CD4-positive, alpha-beta memory T cell (primary cell): ENCODE measurements at regions not wholly inside any gene's neighbourhood (a gene's known extent, or its start where the extent isn't known, plus 50 kb on each side); places are given as distances from the start of the nearest gene placed in this dataset.
"Not testable (repeated sequence)": the region's sequence is repeated elsewhere in the genome, so short reads cannot be mapped to it uniquely, and the experiment has no call there.

Source experiments
- CTCF ChIA-PET: fragments of 350-600 bp; sonication (Branson Sonifier 250); formaldehyde crosslinking; loops from one replicate; lab custom pipeline; 2021; ENCODE audit warnings: inconsistent platforms; ENCODE audit not compliant: partially characterized antibody; lab: Charles Lee
- POLR2A ChIA-PET: fragments of 350-600 bp; sonication (Branson Sonifier 250); formaldehyde crosslinking; loops from one replicate; lab custom pipeline; 2021; ENCODE audit not compliant: partially characterized antibody; lab: Charles Lee
- DNase-seq, 5 donors: peaks; one replicate each; pipeline versions ENCODE4 v3.0.0 to v3.0.0-alpha.2; 2020 to 2022; ENCODE audit warnings: mixed read lengths in 1 of 5
- H3K27ac ChIP-seq: one replicate; pipeline ENCODE4 v1.7.0; 2013; ENCODE audit warnings: low read depth, low read length
- H3K27me3 ChIP-seq: 2 replicates; pipeline ENCODE4 v1.7.0; 2013; ENCODE audit warnings: mild to moderate bottlenecking, low read length, moderate library complexity; ENCODE audit not compliant: insufficient read depth
- H3K36me3 ChIP-seq: 2 replicates; pipeline ENCODE4 v1.7.0; 2013; ENCODE audit warnings: mild to moderate bottlenecking, low read length, moderate library complexity; ENCODE audit not compliant: insufficient read depth
- H3K4me1 ChIP-seq: 2 replicates; pipeline ENCODE4 v1.7.0; 2013; ENCODE audit warnings: mild to moderate bottlenecking, low read length, moderate library complexity; ENCODE audit not compliant: insufficient read depth
- H3K4me3 ChIP-seq, 2 donors: one replicate each; pipeline ENCODE4 v1.7.0; 2013; ENCODE audit warnings: low read length in 2 of 2, mild to moderate bottlenecking in 1 of 2
- H3K9me3 ChIP-seq, 2 donors: one replicate each; pipeline ENCODE4 v1.7.0; 2013; ENCODE audit warnings: low read length in 2 of 2, control low read depth in 1 of 2; ENCODE audit not compliant: control insufficient read depth in 1 of 2
- H3K27ac Mint-ChIP-seq, 7 donors: one replicate each; pipeline ENCODE4 v1.8.0; 2020 to 2021; ENCODE audit warnings: mixed read lengths in 7 of 7, mild to moderate bottlenecking in 6 of 7, inconsistent platforms in 3 of 7, moderate library complexity in 3 of 7
- H3K27me3 Mint-ChIP-seq, 2 donors: one replicate each; pipeline ENCODE4 v1.8.0; 2020 to 2021; ENCODE audit warnings: mixed read lengths in 2 of 2
- H3K36me3 Mint-ChIP-seq, 2 donors: one replicate each; pipeline ENCODE4 v1.8.0; 2020 to 2021; ENCODE audit warnings: mixed read lengths in 2 of 2, inconsistent platforms in 1 of 2, mild to moderate bottlenecking in 1 of 2
- H3K4me1 Mint-ChIP-seq, 4 donors: one replicate each; pipeline ENCODE4 v1.8.0; 2020 to 2021; ENCODE audit warnings: mixed read lengths in 4 of 4, mild to moderate bottlenecking in 1 of 4
- H3K4me3 Mint-ChIP-seq, 8 donors: one replicate each; pipeline ENCODE4 v1.8.0; 2020 to 2021; ENCODE audit warnings: mixed read lengths in 8 of 8, mild to moderate bottlenecking in 7 of 8, moderate library complexity in 6 of 8, inconsistent platforms in 3 of 8
- H3K9me3 Mint-ChIP-seq, 8 donors: one replicate each; pipeline ENCODE4 v1.8.0; 2020 to 2021; ENCODE audit warnings: mixed read lengths in 8 of 8, mild to moderate bottlenecking in 5 of 8, inconsistent platforms in 3 of 8, moderate library complexity in 1 of 8
- intact Hi-C: fragments of 100-400 bp; cut with micrococcal nuclease; formaldehyde crosslinking; loops from one replicate; pipeline ENCODE4 v1.15.1; 2023

DNA sequence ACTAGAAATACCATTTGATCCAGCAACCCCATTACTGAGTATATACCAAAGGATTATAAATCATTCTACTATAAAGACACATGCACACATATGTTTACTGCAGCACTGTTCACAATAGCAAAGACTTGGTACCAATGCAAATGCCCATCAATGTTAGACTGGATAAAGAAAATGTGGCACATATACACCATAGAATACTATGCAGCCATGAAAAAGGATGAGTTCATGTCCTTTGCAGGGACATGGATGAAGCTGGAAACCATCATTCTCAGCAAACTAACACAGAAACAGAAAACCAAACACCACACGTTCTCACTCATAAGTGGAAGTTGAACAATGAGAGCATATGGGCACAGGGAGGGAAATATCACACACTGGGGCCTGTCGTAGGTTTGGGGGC lies 106.0 kb downstream of the SPATA18 start:
- DNase-seq, H3K36me3 Mint-ChIP-seq, intact Hi-C loops, H3K4me1 ChIP-seq, H3K36me3 ChIP-seq, H3K27me3 ChIP-seq, CTCF ChIA-PET, H3K4me3 Mint-ChIP-seq, POLR2A ChIA-PET, H3K4me1 Mint-ChIP-seq, H3K27ac ChIP-seq, H3K27me3 Mint-ChIP-seq, H3K4me3 ChIP-seq, H3K27ac Mint-ChIP-seq, H3K9me3 ChIP-seq: not testable (repeated sequence)
- peaks cover 0 to 20% (median 7%) of the 10 kb centered on the region in 8 donors for H3K9me3 Mint-ChIP-seq

DNA sequence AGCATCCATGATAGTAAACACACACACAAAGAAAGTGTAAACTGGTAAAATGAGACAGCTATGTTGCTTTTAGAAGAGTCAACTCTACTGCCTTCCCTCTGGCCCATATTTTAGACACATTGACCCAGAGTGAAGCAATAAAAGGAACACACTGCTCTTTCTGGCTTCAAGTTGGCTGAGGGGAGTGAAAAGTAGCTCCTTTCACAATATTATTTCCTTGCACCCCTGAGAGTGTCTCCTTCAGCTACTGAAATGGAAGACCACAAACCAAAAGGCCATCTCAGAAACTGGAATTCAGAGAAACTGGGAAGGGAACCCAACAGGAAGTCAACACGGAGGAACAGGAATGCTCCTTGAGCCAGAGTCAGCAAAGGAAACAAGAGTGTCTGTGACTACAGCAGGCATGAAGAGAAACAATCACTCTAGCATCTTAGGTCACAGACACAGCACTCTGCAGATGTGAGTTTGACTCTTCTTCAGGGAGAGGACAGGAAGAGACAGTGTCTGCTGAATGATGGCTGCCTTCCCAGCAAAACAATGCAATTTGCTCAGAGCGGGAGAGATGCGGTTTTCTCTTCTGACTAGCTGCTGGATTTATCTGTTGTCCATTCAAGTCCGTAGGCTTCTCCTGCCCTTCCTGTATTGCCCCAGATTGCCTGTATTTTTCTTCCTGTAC lies 106.7 kb downstream of the SPATA18 start:
- no peaks in the 10 kb centered on the region for H3K36me3 Mint-ChIP-seq
- Histone ChIP-seq H3K9me3 (no peaks in the 10 kb centered on the region), H3K4me1 (no peaks in the 10 kb centered on the region), H3K27ac (no peak overlapping the region), H3K36me3 (no peaks in the 10 kb centered on the region), H3K4me3 (no peak overlapping the region), H3K27me3 (no peaks in the 10 kb centered on the region)
- H3K9me3 Mint-ChIP-seq: peaks cover 0 to 20% (median 6%) of the 10 kb centered on the region in 8 donors
- H3K4me3 Mint-ChIP-seq: no peak overlapping the region
- intact Hi-C loops: no loop called here
- H3K4me1 Mint-ChIP-seq: no peaks in the 10 kb centered on the region
- ChIA-PET CTCF (no interaction called here), POLR2A (no interaction called here)
- H3K27me3 Mint-ChIP-seq: no peaks in the 10 kb centered on the region
- DNase-seq: no peak
- H3K27ac Mint-ChIP-seq: no peak overlapping the region

DNA sequence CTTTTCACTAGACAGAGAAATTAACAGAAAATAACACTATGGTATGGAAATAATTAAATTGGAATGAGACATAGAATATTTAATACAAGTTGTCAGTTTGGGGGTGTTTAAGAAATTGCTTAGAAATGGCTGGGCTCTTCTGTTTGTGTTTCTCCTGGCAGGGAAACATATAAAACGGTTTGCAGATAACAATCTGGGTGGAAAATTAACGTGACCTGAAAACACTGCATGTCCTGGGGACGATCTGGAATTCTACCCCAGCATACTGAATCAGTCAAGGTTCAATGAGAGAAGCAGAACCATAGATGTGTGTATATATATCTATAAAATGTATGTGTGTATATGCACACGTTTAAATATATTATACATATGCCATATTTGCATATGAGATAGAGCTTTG lies 109.8 kb downstream of the SPATA18 start:
- H3K27ac ChIP-seq: no peak overlapping the region
- Mint-ChIP-seq H3K27ac (no peak overlapping the region), H3K4me1 (no peaks in the 10 kb centered on the region), H3K36me3 (no peaks in the 10 kb centered on the region), H3K9me3 (peaks cover 0 to 11% (median 4%) of the 10 kb centered on the region in 8 donors), H3K4me3 (no peak overlapping the region), H3K27me3 (no peaks in the 10 kb centered on the region)
- no peaks in the 10 kb centered on the region for H3K36me3 ChIP-seq
- H3K9me3 ChIP-seq: no peaks in the 10 kb centered on the region
- no peak overlapping the region for H3K4me3 ChIP-seq
- POLR2A ChIA-PET: no interaction called here
- intact Hi-C loops: no loop called here
- no peaks in the 10 kb centered on the region for H3K27me3 ChIP-seq
- no peak for DNase-seq
- H3K4me1 ChIP-seq: no peaks in the 10 kb centered on the region
- CTCF ChIA-PET: no interaction called here

DNA sequence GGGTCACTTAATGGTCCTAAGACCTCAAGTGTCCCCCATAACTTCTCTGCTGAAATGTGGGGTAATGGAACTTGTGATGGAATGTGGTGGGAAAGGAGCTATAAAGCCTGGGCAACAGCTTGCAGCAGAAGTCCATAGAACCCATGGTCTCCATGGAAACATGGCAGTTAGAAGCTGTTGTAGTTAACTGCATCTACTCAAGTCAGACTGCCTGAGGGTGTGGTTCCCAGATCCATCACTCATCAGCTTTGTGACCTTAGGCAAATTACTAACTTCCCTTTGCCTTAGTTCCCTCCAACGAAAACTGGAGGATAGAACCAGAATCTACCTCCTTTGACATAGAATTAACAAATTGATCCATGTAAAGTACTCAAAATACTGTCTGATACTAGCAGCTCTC lies 113.0 kb downstream of the SPATA18 start:
- CTCF ChIA-PET: no interaction called here
- POLR2A ChIA-PET: no interaction called here
- no peaks in the 10 kb centered on the region for H3K9me3 ChIP-seq
- Mint-ChIP-seq H3K27me3 (no peaks in the 10 kb centered on the region), H3K36me3 (no peaks in the 10 kb centered on the region), H3K4me3 (no peak overlapping the region), H3K4me1 (no peaks in the 10 kb centered on the region), H3K9me3 (peaks cover 0 to 13% (median 6%) of the 10 kb centered on the region in 8 donors), H3K27ac (no peak overlapping the region)
- no peak overlapping the region for H3K27ac ChIP-seq
- DNase-seq: no peak
- no peaks in the 10 kb centered on the region for H3K4me1 ChIP-seq
- H3K36me3 ChIP-seq: no peaks in the 10 kb centered on the region
- H3K4me3 ChIP-seq: no peak overlapping the region
- H3K27me3 ChIP-seq: no peaks in the 10 kb centered on the region
- intact Hi-C loops: no loop called here

DNA sequence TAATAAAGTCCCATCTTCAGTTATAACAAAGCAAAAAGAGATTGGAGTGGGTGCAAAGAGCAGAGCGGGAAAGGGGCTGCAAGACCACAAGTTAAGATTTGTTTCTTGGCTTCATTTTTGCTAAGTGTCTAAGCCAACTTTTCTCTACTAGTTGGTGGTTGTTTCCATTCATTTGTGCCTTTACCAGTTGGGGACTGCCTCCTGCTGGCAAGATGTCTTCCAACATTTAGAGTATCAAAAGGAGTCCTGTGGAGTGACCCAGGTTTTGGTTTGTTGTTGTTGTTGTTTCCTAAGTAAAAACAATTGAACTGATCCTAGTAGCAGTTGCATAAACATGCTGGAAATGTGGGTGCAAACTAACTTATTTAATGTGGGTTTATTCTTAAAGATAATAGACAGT lies 121.1 kb downstream of the SPATA18 start:
- ChIA-PET CTCF (no interaction called here), POLR2A (no interaction called here)
- intact Hi-C loops: no loop called here
- Mint-ChIP-seq H3K27ac (no peak overlapping the region), H3K27me3 (no peaks in the 10 kb centered on the region), H3K9me3 (peaks cover 0 to 7% (median 2%) of the 10 kb centered on the region in 8 donors), H3K4me3 (no peak overlapping the region), H3K36me3 (no peaks in the 10 kb centered on the region), H3K4me1 (no peaks in the 10 kb centered on the region)
- Histone ChIP-seq H3K4me1 (no peaks in the 10 kb centered on the region), H3K4me3 (no peak overlapping the region), H3K27me3 (no peaks in the 10 kb centered on the region), H3K36me3 (no peaks in the 10 kb centered on the region), H3K9me3 (no peaks in the 10 kb centered on the region), H3K27ac (no peak overlapping the region)
- DNase-seq: no peak

DNA sequence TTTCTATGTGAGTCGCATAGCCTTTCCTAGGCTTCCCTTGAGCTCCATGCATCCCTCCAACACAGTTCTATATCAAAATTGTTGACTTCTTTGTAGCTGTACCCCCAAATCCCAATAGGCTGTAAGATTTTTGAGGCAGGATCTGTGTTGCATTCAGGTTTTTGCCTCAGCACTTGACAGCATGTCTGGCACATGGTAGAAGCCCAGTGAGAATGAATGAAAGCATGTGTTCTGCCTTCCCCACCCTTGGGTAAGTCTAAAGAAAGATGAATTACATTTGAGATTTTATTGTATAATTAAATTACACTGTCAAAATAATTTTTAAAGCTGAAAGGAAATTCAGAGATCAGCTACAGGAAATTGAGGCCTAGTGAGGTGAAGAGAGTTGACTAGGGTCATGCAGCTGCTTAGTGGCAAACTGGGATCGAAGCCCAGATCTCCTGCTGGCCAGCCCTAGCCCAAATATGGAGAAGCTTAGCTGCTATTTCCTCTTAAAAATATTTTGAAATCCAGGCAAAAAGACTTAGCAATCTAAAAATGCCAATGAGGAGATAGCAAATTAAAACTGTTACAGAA lies 122.5 kb downstream of the SPATA18 start:
- H3K36me3 ChIP-seq: no peaks in the 10 kb centered on the region
- no peak for DNase-seq
- H3K27ac ChIP-seq: no peak overlapping the region
- no peaks in the 10 kb centered on the region for H3K9me3 ChIP-seq
- H3K4me3 Mint-ChIP-seq: no peak overlapping the region
- no peaks in the 10 kb centered on the region for H3K4me1 Mint-ChIP-seq
- intact Hi-C loops: no loop called here
- no peak overlapping the region for H3K27ac Mint-ChIP-seq
- ChIA-PET CTCF (no interaction called here), POLR2A (no interaction called here)
- peaks cover 0 to 10% (median under 1%) of the 10 kb centered on the region in 8 donors for H3K9me3 Mint-ChIP-seq
- H3K27me3 Mint-ChIP-seq: no peaks in the 10 kb centered on the region
- no peaks in the 10 kb centered on the region for H3K27me3 ChIP-seq
- no peaks in the 10 kb centered on the region for H3K36me3 Mint-ChIP-seq
- no peaks in the 10 kb centered on the region for H3K4me1 ChIP-seq
- no peak overlapping the region for H3K4me3 ChIP-seq

DNA sequence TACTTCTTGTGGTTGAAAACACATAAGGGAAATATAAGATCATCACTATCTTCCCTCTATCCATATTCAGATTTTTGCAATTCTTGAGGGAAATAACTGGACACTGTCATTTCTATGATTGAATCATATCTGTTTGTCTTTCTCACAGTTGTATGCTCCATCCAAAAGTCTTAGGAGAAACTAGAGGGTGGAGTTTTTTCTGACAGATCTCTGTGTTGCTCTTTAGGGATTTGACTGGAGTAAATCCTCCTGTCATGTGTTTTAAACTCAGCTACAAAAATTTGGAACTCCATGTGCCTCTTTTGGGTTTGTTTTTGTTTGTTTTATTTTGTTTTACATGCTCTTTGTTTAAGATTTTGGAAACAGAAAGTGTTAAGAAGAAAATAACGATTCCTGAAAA lies 136.5 kb downstream of the SPATA18 start:
- Histone ChIP-seq H3K9me3 (no peaks in the 10 kb centered on the region), H3K4me3 (no peak overlapping the region), H3K36me3 (no peaks in the 10 kb centered on the region), H3K27ac (no peak overlapping the region), H3K4me1 (no peaks in the 10 kb centered on the region), H3K27me3 (no peaks in the 10 kb centered on the region)
- no peaks in the 10 kb centered on the region for H3K4me1 Mint-ChIP-seq
- POLR2A ChIA-PET: no interaction called here
- no peaks in the 10 kb centered on the region for H3K9me3 Mint-ChIP-seq
- no peak overlapping the region for H3K4me3 Mint-ChIP-seq
- intact Hi-C loops: no loop called here
- CTCF ChIA-PET: no interaction called here
- no peaks in the 10 kb centered on the region for H3K36me3 Mint-ChIP-seq
- H3K27ac Mint-ChIP-seq: no peak overlapping the region
- H3K27me3 Mint-ChIP-seq: no peaks in the 10 kb centered on the region
- DNase-seq: no peak
